ENCODE measurements at regions not wholly inside any gene's neighbourhood (a gene's known extent, or its start where the extent isn't known, plus 50 kb on each side); places are given as distances from the start of the nearest gene placed in this dataset.
A peak's percentile ranks its signal among the peaks of the same experiment; 100 is the strongest.
"Not testable (repeated sequence)": the region's sequence is repeated elsewhere in the genome, so short reads cannot be mapped to it uniquely, and the experiment has no call there.

- FAIRE-seq, result no peak
Measured at GRCh38 chr10:55227967-55228366, 426.9 kb upstream of the PCDH15 start.

- no peak for FAIRE-seq
Measured at GRCh38 chr10:55224007-55224781, 423.2 kb upstream of the PCDH15 start.

GRCh38 chr10:55223352-55223751 is 422.3 kb upstream of the PCDH15 start:
- FAIRE-seq, result no peak

GRCh38 chr10:55220975-55221374 is 419.9 kb upstream of the PCDH15 start:
- FAIRE-seq, result no peak

DNA sequence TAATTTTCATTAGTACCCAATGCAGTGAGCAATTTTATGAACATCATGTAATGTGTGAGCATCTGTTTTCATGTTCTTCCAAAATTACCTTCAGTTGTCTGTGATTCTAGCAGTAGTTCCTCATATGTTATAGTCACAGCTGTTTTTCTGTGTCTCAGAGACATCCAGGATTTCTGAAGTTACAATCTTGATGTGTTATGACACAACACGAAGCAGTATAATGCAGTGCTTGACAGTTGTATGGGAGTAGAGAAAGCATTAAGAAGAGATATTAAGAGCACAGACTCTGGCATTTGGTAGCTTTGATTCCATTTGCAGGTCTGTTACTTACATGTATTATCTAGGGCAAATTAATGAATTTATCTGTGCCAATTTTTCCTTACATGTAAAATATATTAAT is 414.7 kb upstream of the PCDH15 start:
- FAIRE-seq, result no peak

DNA sequence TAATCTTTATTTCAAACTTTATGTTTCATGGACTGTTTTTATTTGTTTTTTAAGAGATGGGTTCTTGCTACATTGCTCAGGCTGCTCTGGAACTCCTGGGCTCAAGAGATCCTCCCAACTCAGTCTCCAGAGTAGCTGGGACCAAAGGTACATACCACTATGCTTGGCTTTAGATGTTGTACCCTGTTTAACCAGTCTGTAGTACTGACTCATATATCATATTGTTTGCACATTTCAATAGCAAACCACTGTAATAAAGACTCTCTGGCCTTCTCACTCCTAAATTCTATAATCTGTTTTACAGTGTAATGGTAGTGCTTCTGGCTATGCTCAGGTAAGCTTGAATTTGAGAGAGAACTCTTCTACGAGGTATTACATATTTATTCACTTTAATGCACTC is 413.6 kb upstream of the PCDH15 start:
- FAIRE-seq, result no peak

DNA sequence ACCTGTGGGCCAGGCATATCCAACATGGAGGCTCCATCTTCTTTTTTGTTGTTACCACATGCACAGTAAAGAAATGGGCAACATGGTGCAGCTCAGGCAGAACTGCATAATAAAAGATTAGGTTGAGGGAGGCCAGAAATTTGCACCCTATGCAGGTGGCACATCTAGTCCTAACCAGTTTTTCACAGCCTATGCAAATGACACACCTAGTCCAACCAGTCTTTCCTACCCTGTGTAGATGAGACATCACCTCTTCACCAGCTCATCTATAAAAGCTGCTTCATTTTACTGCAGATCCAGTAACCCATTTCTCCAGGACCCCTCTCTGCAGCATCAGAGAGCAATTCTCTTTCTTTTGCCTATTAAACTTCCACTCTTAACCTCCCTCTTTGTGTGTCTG is 411.0 kb upstream of the PCDH15 start:
- no peak for FAIRE-seq

DNA sequence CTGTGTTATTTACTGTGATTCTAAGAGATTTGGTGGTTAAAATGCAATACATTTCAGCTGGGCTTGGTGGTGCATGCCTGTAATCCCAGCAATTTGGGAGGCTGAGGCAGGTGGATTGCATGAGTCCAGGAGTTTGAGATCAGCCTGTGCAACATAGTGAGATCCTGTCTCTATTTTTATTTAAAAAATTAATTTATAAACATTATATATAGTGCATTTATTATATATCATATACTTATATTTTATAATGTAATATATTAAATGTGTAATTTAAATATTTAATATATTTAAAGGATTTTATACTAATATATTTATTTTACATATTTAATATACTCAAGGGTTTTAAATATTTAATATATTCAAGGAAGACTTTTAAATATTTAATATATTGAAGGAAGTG is 402.8 kb upstream of the PCDH15 start:
- FAIRE-seq, result peak; percentile 98

DNA sequence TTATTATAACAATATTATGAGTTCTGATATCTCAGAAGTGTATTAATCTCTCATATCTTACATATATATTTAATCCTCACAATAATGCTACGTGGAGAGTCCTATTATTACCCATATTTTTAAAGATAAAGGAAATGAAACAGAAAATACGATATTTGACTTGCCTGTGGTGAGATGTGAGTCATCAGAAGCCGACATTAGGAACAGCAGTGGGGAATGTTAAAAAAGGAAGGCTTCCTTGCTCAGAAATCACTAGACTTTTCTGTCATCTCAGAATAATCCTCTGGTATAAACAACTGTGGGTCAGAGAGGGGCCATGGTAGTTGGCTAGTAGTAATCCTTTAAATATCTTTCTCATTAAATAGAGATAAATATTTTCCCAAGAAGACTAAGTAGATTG is 402.3 kb upstream of the PCDH15 start:
- FAIRE-seq, result no peak

DNA sequence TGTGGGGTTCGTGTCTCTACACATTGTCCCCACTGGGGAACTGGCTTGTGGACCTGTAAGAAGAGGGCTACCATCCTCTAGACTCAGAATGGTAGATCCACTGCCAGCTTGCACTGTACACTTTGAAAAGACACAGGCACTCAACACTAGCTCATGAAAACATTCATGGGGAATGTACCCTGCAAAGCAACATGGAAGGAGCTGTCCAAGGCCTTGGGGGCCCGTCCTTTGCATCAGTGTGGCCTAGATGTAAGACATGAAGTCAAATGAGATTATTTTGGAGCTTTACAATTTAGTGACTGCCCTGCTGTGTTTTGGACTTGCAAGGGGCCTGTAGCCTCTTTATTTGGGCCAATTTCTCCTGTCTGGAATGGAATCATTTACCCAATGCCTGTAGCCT is 399.0 kb upstream of the PCDH15 start:
- no peak for FAIRE-seq

DNA sequence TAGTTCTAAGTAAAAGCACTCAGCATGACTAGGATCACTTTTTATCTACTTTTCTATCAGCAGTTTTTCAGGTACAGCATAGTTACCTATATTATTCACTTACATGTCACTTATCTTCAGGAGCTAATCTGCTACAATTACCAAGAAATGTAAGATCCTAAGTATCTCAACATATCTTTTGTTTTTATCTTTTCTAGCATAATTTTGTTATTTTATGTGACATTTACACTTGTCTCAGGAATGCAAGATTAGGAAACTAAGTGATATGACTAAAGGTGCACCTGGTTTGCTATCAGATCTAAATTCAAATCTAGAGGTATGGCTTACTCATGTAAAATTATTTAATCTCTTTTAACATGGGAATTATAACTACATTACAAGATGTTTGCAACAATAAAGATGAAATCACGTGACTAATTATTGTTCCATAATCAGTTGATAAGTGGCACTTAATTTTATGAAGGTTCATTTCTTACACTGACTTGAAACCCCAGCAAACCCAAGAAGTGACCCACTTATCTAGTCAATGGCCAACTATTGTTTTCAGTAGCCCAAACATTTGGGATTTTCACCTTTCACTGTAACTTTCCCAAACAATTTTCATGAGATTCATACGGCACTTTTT is 390.3 kb upstream of the PCDH15 start:
- no peak for FAIRE-seq

- FAIRE-seq, result no peak
Measured at GRCh38 chr10:55183993-55184392, 383.0 kb upstream of the PCDH15 start.

DNA sequence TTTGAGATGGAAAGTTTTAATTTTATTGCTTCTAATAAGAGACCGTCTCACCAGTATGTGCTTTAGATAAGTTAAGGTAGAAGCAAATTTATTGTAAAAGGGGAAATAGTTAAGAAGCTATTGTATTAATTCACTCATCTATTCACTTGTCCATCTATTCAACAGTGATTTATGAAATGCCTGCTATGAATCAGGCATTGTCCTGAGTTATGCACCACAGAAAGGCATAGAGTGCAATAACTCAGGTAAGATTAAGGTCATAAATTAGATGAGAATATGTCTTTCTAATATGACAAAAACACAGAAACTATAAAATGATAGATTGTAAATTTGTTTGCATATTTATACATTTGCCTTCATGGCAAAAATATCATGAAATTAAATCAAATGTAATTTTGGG is 379.3 kb upstream of the PCDH15 start:
- FAIRE-seq, result no peak

- no peak for FAIRE-seq
Measured at GRCh38 chr10:55174419-55174818, 373.4 kb upstream of the PCDH15 start.

DNA sequence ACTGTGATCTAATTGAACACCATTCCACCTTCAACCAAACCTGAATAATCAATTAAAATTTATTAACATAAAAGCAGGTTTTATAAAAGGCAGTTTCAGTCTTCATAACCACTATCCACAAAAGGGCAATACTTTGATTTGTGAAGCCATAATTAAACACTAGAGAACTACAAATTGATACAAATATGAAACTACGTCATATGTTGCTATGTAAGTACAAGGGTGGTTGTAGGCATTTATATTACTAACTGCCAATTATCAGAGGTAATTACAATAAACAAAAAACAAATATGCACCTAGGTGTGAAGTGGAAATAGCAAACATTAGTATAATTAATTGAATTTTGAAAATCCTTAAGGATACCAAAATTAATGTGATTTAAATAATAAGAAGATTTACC is 368.5 kb upstream of the PCDH15 start:
- FAIRE-seq, result no peak

- no peak for FAIRE-seq
Measured at GRCh38 chr10:55168343-55168742, 367.3 kb upstream of the PCDH15 start.

- no peak for FAIRE-seq
Measured at GRCh38 chr10:55163388-55163979, 362.5 kb upstream of the PCDH15 start.

GRCh38 chr10:55162321-55162720 is 361.3 kb upstream of the PCDH15 start:
- not testable (repeated sequence) for FAIRE-seq

DNA sequence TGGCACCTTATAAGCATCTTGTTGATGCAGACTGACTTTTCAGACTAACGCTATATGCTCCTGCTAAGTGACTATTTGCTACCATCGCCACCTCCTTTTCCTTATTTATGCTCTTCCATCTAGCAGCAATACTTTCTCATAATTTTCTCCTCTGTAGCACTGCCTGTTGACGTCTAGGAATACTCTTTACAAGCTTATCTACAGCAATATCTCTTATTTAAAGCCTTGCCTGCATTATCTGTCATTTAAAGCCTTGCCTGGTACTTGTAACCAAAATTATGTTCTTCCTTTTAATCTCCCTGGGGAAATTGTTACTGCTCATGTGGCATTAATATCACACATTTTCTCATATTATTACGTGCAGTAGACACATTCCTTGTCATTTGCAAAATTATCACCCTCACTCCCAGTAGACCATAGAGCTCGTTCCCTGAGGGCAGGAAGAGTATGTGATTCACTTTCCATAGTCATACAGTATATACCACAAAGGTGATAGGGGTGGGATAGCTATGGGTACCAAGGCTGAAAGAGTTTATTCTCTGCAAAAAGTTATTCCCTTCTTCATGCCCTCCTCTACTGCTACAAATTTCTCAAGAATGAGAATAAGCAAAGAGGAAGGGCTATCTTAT is 359.7 kb upstream of the PCDH15 start:
- FAIRE-seq, result no peak

GRCh38 chr10:55158633-55159032 is 357.6 kb upstream of the PCDH15 start:
- FAIRE-seq, result no peak

DNA sequence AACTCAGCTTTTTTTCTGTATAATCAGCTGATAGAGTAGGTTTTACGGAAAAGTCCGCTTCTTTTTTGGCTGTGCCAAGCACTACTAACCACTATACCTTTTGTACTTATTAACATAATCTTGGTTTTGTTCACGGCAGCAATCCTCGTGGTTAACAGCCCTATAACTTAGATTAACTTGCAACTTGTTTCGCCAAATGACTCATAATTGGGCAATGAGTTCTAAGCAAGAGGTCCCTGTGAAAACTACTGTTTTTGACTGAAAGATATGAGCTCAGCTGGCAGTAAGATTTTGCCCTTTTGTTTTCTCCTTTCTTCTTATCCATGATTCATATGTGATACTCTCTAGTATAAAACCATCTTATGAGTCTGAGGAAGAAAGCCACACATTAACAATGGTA is 345.0 kb upstream of the PCDH15 start:
- FAIRE-seq, result no peak

DNA sequence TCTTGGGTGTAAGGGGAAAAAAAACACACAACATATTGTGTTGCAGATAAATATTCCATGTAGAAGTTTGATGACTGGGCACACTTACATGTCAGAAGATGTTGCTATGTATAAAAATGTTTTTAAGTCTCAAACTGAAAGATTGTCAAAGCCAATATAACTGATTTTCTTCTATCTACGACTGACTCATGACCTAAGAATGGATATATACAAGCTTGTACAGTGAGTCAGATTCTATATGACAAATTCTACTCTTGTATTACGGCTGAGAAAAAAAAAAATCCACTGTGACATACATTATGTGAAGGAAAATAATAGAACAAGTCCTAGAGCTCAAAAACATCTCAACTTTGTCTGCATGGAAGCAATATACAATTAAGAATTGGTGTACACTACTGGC is 343.0 kb upstream of the PCDH15 start:
- FAIRE-seq, result no peak

DNA sequence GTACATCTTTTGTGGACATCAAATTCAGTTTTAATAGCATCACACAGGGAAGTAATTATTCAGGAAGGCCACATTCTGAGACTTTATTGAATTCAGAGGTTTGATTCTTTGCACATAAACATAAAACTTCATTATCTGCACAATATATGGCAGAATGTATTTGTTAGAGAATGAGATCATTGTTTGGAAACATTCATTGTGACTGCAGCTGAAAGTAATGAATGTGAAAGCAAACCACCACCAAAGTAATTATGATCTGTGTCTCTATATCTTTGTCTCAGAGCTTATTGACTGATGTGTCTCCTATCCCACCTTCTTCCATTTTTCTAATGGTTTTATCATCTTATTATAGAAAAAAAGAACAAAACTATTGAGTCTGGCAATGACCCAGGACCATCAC is 340.9 kb upstream of the PCDH15 start:
- FAIRE-seq, result no peak

GRCh38 chr10:55137063-55137462 is 336.0 kb upstream of the PCDH15 start:
- FAIRE-seq, result no peak

Measured in A204.1 (cell line).